Stomach (tissue), 8 donors: ENCODE measurements at regions not wholly inside any gene's neighbourhood (a gene's known extent, or its start where the extent isn't known, plus 50 kb on each side); places are given as distances from the start of the nearest gene placed in this dataset.
A peak's percentile ranks its signal among the peaks of the same experiment; 100 is the strongest.

Source experiments
- DNase-seq, 2 donors: peaks; one replicate each; pipeline versions ENCODE4 v3.0.0 to v3.0.0-alpha.2; 2013 to 2019
- H3K27ac ChIP-seq, 5 donors: fragments of 200-600 bp in 4 of 5; sonication (generic) in 4 of 5; one replicate each; pipeline ENCODE4 v1.5.1; 2013 to 2019; ENCODE audit warnings: mild to moderate bottlenecking in 1 of 5, moderate library complexity in 1 of 5
- H3K27me3 ChIP-seq, 3 donors: fragments of 200-600 bp; sonication (generic); one replicate each; pipeline ENCODE4 v1.5.1; 2017 to 2019; ENCODE audit warnings: mixed run types in 1 of 3
- H3K36me3 ChIP-seq, 4 donors: fragments of 200-600 bp; sonication (generic); 1 replicate in 3 of 4; 2 replicates in 1 of 4; pipeline ENCODE4 v1.5.1; 2016 to 2019
- H3K4me1 ChIP-seq, 4 donors: fragments of 200-600 bp; sonication (generic); one replicate each; pipeline ENCODE4 v1.5.1; 2016 to 2019
- H3K4me3 ChIP-seq, 4 donors: fragments of 200-600 bp; sonication (generic) in 3 of 4; one replicate each; pipeline ENCODE4 v1.5.1; 2016 to 2019; ENCODE audit warnings: mild to moderate bottlenecking in 1 of 4
- H3K9me3 ChIP-seq, 4 donors: fragments of 200-600 bp; sonication (generic); one replicate each; pipeline ENCODE4 v1.5.1; 2016 to 2019
- CTCF ChIP-seq, 7 experiments: fragments of 450-650 bp in 4 of 7; fragments of 200-600 bp in 3 of 7; sonication (generic) in 3 of 7; IDR thresholded peaks; one replicate each; pipeline ENCODE4 v1.5.1; 2016 to 2019; ENCODE audit warnings: antibody characterized with exemption in 7 of 7, control low read depth in 2 of 7, mild to moderate bottlenecking in 1 of 7
- EP300 ChIP-seq: sonication (generic); formaldehyde crosslinking; IDR thresholded peaks from one replicate; pipeline ENCODE4 v1.6.1; 2017; ENCODE audit warnings: antibody characterized with exemption
- POLR2A ChIP-seq, 4 donors: fragments of 450-650 bp; IDR thresholded peaks; one replicate each; pipeline ENCODE4 v1.6.1; 2016; ENCODE audit warnings: antibody characterized with exemption in 4 of 4, control low read depth in 2 of 4, mild to moderate bottlenecking in 1 of 4, moderate library complexity in 1 of 4
- POLR2AphosphoS5 ChIP-seq, 3 donors: sonication (generic); formaldehyde crosslinking; IDR thresholded peaks; one replicate each; pipeline ENCODE4 v1.6.1; 2016; ENCODE audit warnings: antibody characterized with exemption in 3 of 3
- WGBS, 5 donors: extraction: QIAGEN DNeasy Blood & Tissue Kit in 3 of 5; methylation state at CpG; one replicate each; pipeline versions ENCODE4 v1.1.5 to v1.1.7; 2013 to 2018; 5-methylcytosine and 5-hydroxymethylcytosine counted together
- intact Hi-C: fragments of 100-400 bp; cut with DNase I; formaldehyde crosslinking; loops from one replicate; pipeline ENCODE4 v1.15.1; 2023; ENCODE audit warnings: low total_unique reads
- donor health status: healthy with polysubstance abuse.
- donor health status: Bipolar disorder and iron deficiency.
- donor health status: healthy.

GRCh38 chr12:46464863-46465262 is 92.3 kb upstream of the SLC38A2 start:
- H3K36me3 ChIP-seq, result no peaks in the 10 kb centered on the region
- H3K4me1 ChIP-seq, result peaks cover 10 to 39% (median 25%) of the 10 kb centered on the region in 4 donors
- H3K27me3 ChIP-seq, result no peaks in the 10 kb centered on the region
- H3K9me3 ChIP-seq, result no peaks in the 10 kb centered on the region
- WGBS, 5 donors, result 89 to 97% (median 95%) methylated on average over 3 of the region's 3 CpGs
- DNase-seq, result no peak
- TF ChIP-seq POLR2AphosphoS5 (IDR thresholded peaks at IDR 0.05), result no peak
- TF ChIP-seq CTCF (IDR thresholded peaks at IDR 0.05), result no peak
- TF ChIP-seq EP300, result no peak
- no peak for TF ChIP-seq POLR2A (IDR thresholded peaks at IDR 0.05)
- no peak overlapping the region for H3K27ac ChIP-seq
- intact Hi-C loops, result no loop called here
- H3K4me3 ChIP-seq, result no peak overlapping the region

GRCh38 chr12:46462641-46463355 is 90.2 kb upstream of the SLC38A2 start:
- WGBS, 5 donors, result 59 to 79% (median 66%) methylated on average over 3 of the region's 3 CpGs
- DNase-seq, result no peak
- Histone ChIP-seq H3K4me1 (peaks cover 20 to 48% (median 34%) of the 10 kb centered on the region in 4 donors), H3K36me3 (no peaks in the 10 kb centered on the region), H3K4me3 (no peak overlapping the region), H3K27ac (peak overlapping the region in 2 of 5 donors; percentile 61 to 67), H3K27me3 (no peaks in the 10 kb centered on the region), H3K9me3 (no peaks in the 10 kb centered on the region)
- TF ChIP-seq EP300, result no peak
- TF ChIP-seq POLR2A (IDR thresholded peaks at IDR 0.05), result no peak
- intact Hi-C loops, result no loop called here

DNA sequence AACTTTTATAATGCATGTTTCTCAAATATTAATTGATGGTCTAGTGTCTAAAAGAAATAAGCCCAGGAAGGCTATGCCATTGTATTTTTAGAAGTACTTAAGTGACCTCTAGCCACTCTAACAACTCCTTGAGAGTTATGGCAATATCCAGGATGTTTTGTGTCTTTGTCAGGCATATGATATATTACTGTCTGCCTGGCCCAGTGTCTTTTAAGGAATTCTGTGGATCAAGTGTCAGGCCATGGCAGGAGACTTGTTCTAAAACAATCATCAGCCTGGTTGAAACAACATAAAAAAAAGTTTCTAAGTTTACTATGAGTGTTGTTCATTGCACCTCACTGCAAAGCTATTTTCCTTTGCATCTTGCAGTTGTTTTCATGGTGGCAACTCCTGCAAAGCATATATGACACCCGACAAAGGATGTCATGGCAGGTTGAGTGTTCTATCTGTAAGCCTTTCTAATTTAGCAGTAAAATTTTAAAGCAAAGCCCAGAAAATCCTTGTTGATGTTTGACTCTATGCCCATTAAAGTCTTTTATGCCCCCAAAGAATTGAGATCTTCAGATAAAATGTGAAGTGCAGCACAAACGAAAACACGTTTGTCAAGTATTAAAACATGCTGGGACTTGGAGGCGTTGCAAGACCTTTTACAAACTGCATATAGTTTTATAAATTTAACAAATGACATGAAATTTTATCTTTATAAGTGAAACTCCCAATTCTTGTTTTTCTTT is 89.5 kb upstream of the SLC38A2 start:
- H3K9me3 ChIP-seq, result no peaks in the 10 kb centered on the region
- H3K4me3 ChIP-seq, result no peak overlapping the region
- no peaks in the 10 kb centered on the region for H3K27me3 ChIP-seq
- 53 to 60% (median 53%) methylated on average over 4 of the region's 4 CpGs for whole genome bisulfite sequencing, 5 donors
- DNase-seq, result no peak
- H3K4me1 ChIP-seq, result peaks cover 20 to 49% (median 34%) of the 10 kb centered on the region in 4 donors
- peak overlapping the region in 4 of 5 donors; percentile 6 to 67 (median 42) for H3K27ac ChIP-seq
- TF ChIP-seq EP300, result no peak
- no peak for TF ChIP-seq POLR2AphosphoS5 (IDR thresholded peaks at IDR 0.05)
- no peak for TF ChIP-seq CTCF (IDR thresholded peaks at IDR 0.05)
- TF ChIP-seq POLR2A (IDR thresholded peaks at IDR 0.05), result no peak
- intact Hi-C loops, result no loop called here
- H3K36me3 ChIP-seq, result no peaks in the 10 kb centered on the region

DNA sequence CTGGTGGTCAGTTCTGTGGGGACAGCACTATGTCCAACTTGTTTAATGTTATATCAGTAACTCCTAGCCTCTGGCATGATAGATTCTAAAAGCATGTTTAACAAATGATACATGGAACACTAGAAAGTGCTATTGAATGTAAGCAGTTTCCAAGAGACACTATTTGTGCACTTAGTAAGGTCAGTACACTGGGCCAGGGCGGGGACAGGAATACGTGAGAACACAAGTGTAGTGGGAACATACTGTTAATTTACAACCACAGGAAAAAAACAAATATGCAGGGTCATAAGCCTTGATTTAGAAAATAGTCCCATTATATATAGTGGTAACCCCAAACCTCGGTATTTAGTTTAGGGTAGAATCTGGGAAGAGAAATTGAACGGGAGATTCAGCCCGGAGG is 88.9 kb upstream of the SLC38A2 start:
- Histone ChIP-seq H3K27me3 (no peaks in the 10 kb centered on the region), H3K27ac (peak overlapping the region; percentile 6 to 67 (median 46)), H3K4me3 (no peak overlapping the region), H3K36me3 (no peaks in the 10 kb centered on the region), H3K9me3 (no peaks in the 10 kb centered on the region), H3K4me1 (peaks cover 22 to 55% (median 38%) of the 10 kb centered on the region in 4 donors)
- WGBS, 5 donors, result 35 to 66% (median 42%) methylated on average over 5 of the region's 5 CpGs
- DNase-seq, result peak; percentile 58 to 61
- intact Hi-C loops, result no loop called here
- TF ChIP-seq POLR2AphosphoS5 (IDR thresholded peaks at IDR 0.05) (peak in 1 of 3 donors; percentile 43), POLR2A (IDR thresholded peaks at IDR 0.05) (no peak), CTCF (IDR thresholded peaks at IDR 0.05) (no peak)
